ENCODE measurements at regions not wholly inside any gene's neighbourhood (a gene's known extent, or its start where the extent isn't known, plus 50 kb on each side); places are given as distances from the start of the nearest gene placed in this dataset.

- ChIA-PET CTCF (interaction anchor here (0.9 kb wide), 1 partner anchor 58 kb away, joined by 3 read pairs; no protein-coding TSS in a partner anchor), POLR2A (no interaction called here)
- no peak for TF ChIP-seq CTCF (IDR thresholded peaks at IDR 0.05; ENCODE audit: insufficient read depth, low read depth, low read length)
- no peaks in the 10 kb centered on the region for H3K27me3 ChIP-seq (ENCODE audit: control insufficient read depth, insufficient read depth, low read length)
- no peak for DNase-seq (ENCODE audit: low read depth)
- no peak overlapping the region for H3K4me3 ChIP-seq (ENCODE audit: low read depth, low read length)
- H3K36me3 ChIP-seq (ENCODE audit: control insufficient read depth, insufficient read depth, low read length), result no peaks in the 10 kb centered on the region
Observed at GRCh38 chr17:13087802-13088201, 70.0 kb upstream of the ELAC2 start.

- no peak for TF ChIP-seq CTCF (IDR thresholded peaks at IDR 0.05; ENCODE audit: insufficient read depth, low read depth, low read length)
- POLR2A ChIA-PET, result no interaction called here
- DNase-seq (ENCODE audit: low read depth), result peak; percentile 4
- CTCF ChIA-PET, result no interaction called here
- Histone ChIP-seq H3K27me3 (ENCODE audit: control insufficient read depth, insufficient read depth, low read length) (no peaks in the 10 kb centered on the region), H3K4me3 (ENCODE audit: low read depth, low read length) (no peak overlapping the region), H3K36me3 (ENCODE audit: control insufficient read depth, insufficient read depth, low read length) (no peaks in the 10 kb centered on the region)
Observed at GRCh38 chr17:13086142-13086769, 68.4 kb upstream of the ELAC2 start.

DNA sequence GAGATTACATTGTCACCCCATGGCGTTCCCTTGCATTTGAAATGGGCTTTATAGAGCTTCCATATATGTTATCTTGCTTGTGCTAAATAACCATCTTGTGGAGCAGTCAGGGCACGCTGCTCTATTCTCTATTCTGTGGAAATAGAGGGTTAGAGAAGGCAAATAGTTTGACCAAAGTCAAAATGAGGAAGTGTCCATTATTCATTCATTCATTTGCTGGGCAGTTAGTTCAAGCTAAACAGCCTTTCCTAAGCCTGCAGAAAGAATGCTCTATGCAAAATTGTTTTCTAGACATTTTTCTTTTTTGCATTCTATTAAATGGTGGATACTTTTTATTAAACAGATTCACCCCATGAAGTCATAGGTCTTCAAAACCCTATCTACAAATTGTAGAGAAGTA is 67.8 kb upstream of the ELAC2 start:
- H3K36me3 ChIP-seq (ENCODE audit: control insufficient read depth, insufficient read depth, low read length), result no peaks in the 10 kb centered on the region
- no peak for TF ChIP-seq CTCF (IDR thresholded peaks at IDR 0.05; ENCODE audit: insufficient read depth, low read depth, low read length)
- POLR2A ChIA-PET, result no interaction called here
- CTCF ChIA-PET, result no interaction called here
- no peak for DNase-seq (ENCODE audit: low read depth)
- no peaks in the 10 kb centered on the region for H3K27me3 ChIP-seq (ENCODE audit: control insufficient read depth, insufficient read depth, low read length)
- no peak overlapping the region for H3K4me3 ChIP-seq (ENCODE audit: low read depth, low read length)

- ChIA-PET POLR2A (interaction anchor here (0.6 kb wide), 1 partner anchor 39 kb away, joined by 6 read pairs; no protein-coding TSS in a partner anchor), CTCF (no interaction called here)
- DNase-seq (ENCODE audit: low read depth), result no peak
- Histone ChIP-seq H3K36me3 (ENCODE audit: control insufficient read depth, insufficient read depth, low read length) (no peaks in the 10 kb centered on the region), H3K27me3 (ENCODE audit: control insufficient read depth, insufficient read depth, low read length) (no peaks in the 10 kb centered on the region), H3K4me3 (ENCODE audit: low read depth, low read length) (no peak overlapping the region)
- no peak for TF ChIP-seq CTCF (IDR thresholded peaks at IDR 0.05; ENCODE audit: insufficient read depth, low read depth, low read length)
Observed at GRCh38 chr17:13084420-13084819, 66.6 kb upstream of the ELAC2 start.

DNA sequence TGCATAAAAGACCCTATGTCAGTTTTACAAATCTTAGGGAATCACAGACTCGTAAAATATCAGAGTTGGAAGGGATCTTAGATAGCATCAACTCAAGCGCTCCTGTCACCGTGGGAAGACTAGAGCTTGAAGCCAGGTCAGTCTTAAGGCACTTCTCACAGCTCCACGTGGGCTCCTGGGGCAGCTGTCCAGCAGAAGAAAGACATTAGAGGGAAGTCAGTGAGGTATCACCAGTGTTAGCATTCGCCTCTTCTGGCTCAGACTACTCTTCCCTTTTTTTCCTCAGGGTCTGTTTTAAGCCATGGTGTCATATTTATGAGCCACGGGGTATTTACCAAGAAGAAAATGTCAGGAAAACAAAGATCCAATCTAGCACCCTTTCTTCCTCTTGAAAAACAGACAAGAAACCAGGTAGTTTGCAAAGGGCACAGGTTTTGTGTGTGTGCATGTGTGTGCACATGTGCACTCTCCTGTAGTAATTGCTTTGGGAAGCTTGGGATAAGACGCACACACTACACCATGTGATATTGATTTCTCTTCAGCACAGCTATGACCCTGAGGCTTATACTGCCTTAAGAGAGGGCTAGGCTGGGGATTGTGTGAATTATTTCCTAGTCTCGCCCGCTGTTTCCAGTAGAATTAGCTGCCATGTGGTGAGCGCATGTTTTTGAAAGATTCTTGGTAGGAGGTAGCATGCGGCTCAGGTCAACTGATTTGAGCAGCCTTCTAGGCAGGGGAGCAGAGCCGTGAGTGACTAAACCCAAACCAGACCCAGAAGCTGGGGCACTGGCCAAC is 61.0 kb upstream of the ELAC2 start:
- Histone ChIP-seq H3K36me3 (ENCODE audit: control insufficient read depth, insufficient read depth, low read length) (no peaks in the 10 kb centered on the region), H3K4me3 (ENCODE audit: low read depth, low read length) (no peak overlapping the region), H3K27me3 (ENCODE audit: control insufficient read depth, insufficient read depth, low read length) (no peaks in the 10 kb centered on the region)
- no peak for DNase-seq (ENCODE audit: low read depth)
- TF ChIP-seq CTCF (IDR thresholded peaks at IDR 0.05; ENCODE audit: insufficient read depth, low read depth, low read length), result no peak
- ChIA-PET POLR2A (no interaction called here), CTCF (interaction anchor here (1.3 kb wide), 1 partner anchor 17 kb away, joined by 3 read pairs; no protein-coding TSS in a partner anchor)
